GM18502 (cell line): ENCODE measurements at regions not wholly inside any gene's neighbourhood (a gene's known extent, or its start where the extent isn't known, plus 50 kb on each side); places are given as distances from the start of the nearest gene placed in this dataset.

Source experiments
- ATAC-seq: cut with Tn5 transposase; IDR thresholded peaks from one replicate; pipeline ENCODE4 v1.9.1; 2021; ENCODE audit warnings: mild to moderate bottlenecking; ENCODE audit not compliant: unreplicated experiment, poor library complexity

- no peak for ATAC-seq
Measured at GRCh38 chr10:3848005-3848774, 63.2 kb upstream of the KLF6 start.

- no peak for ATAC-seq
Measured at GRCh38 chr10:3846736-3847135, 61.7 kb upstream of the KLF6 start.

GRCh38 chr10:3844491-3845025 is 59.5 kb upstream of the KLF6 start:
- ATAC-seq: no peak

- no peak for ATAC-seq
Measured at GRCh38 chr10:3838460-3839437, 53.7 kb upstream of the KLF6 start.

- ATAC-seq: no peak
Measured at GRCh38 chr10:3837647-3838459, 52.8 kb upstream of the KLF6 start.

- peak; percentile 68 for ATAC-seq
Measured at GRCh38 chr10:3836222-3836820, 51.3 kb upstream of the KLF6 start.

- ATAC-seq: peak; percentile 53
Measured at GRCh38 chr10:3835770-3836169, 50.8 kb upstream of the KLF6 start.

GRCh38 chr10:3834947-3835346 is 49.9 kb upstream of the KLF6 start:
- no peak for ATAC-seq
